ENCODE measurements at regions not wholly inside any gene's neighbourhood (a gene's known extent, or its start where the extent isn't known, plus 50 kb on each side); places are given as distances from the start of the nearest gene placed in this dataset.

DNA sequence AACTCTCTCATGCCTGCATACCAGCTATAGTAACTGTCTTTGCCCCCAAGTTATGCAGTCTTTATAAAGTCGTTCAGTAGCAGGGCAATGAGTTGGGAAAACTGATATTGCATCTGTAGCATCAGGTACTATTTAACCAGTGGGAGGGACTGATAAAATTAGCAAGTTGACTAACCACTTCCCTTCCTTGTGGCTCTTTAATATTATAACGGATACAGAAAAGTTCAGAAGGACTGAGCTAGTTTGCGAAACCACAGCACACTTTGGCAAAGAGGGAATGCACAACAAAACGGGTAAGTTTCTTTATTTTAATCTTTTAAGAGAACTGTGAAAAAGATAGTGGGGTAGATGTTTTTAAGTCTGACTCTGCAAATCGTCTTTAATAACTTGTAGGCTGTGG, 205.3 kb upstream of the HDAC9 start:
- ChIA-PET CTCF (interaction anchor here (1.1 kb wide), 1 partner anchor 14 kb away, joined by 4 read pairs; no protein-coding TSS in a partner anchor), POLR2A (ENCODE audit: unreplicated experiment) (no interaction called here)

More for the DNA sequence above, 205.3 kb upstream of the HDAC9 start:
- Histone ChIP-seq H2BK20ac (ENCODE audit: low read depth, low read length) (no peak overlapping the region), H3K4me1 (ENCODE audit: control insufficient read depth, insufficient read depth, low read length) (no peaks in the 10 kb centered on the region), H3K9me1 (ENCODE audit: insufficient read depth, low read length) (no peaks in the 10 kb centered on the region), H3K27ac (ENCODE audit: insufficient read depth, low read length) (no peak overlapping the region), H4K20me1 (ENCODE audit: insufficient read depth, low read length) (no peaks in the 10 kb centered on the region), H3K9me3 (ENCODE audit: control insufficient read depth, insufficient read depth, low read length) (no peaks in the 10 kb centered on the region), H3K18ac (ENCODE audit: low read depth, low read length) (no peak overlapping the region), H3K14ac (replicated peaks; ENCODE audit: low read depth, low read length) (no peak overlapping the region), H2BK5ac (ENCODE audit: low read depth, low read length, poor library complexity, severe bottlenecking) (no peak overlapping the region), H3K4me2 (ENCODE audit: low read depth, low read length) (no peak overlapping the region), H2AK5ac (ENCODE audit: low read depth, low read length) (no peak overlapping the region), H3K27me3 (ENCODE audit: control insufficient read depth, insufficient read depth, low read length) (no peaks in the 10 kb centered on the region; the same call in none of the 2 replicates), H3K9ac (ENCODE audit: low read depth, low read length) (no peak overlapping the region), H3K23ac (ENCODE audit: low read depth, low read length) (no peak overlapping the region), H4K5ac (ENCODE audit: low read depth, low read length) (no peak overlapping the region), H2BK120ac (ENCODE audit: low read depth, low read length) (no peak overlapping the region), H3K4ac (ENCODE audit: low read depth, low read length) (no peak overlapping the region), H2BK15ac (ENCODE audit: low read depth, low read length) (no peak overlapping the region), H3K36me3 (ENCODE audit: control insufficient read depth, insufficient read depth, low read length) (no peaks in the 10 kb centered on the region), H2AFZ (replicated peaks; ENCODE audit: low read length, poor library complexity) (no peak overlapping the region), H3K4me3 (ENCODE audit: insufficient read depth, low read depth, low read length) (no peak overlapping the region), H3K79me1 (ENCODE audit: low read depth in 1 of 2, low read length in 2 of 2) (no peaks in the 10 kb centered on the region), H2AK9ac (replicated peaks; ENCODE audit: low read depth, low read length, poor library complexity) (no peak overlapping the region), H4K8ac (ENCODE audit: low read depth in 2 of 2, low read length in 2 of 2) (no peak overlapping the region), H4K91ac (ENCODE audit: insufficient read depth, low read depth, low read length) (no peak overlapping the region), H3K56ac (ENCODE audit: extremely low read depth, insufficient read depth, low read length) (no peak overlapping the region)
- dilution Hi-C loops (cut with HindIII; ENCODE audit: low sequenced_read_pairs, unreplicated experiment) = no loop called here
- intact Hi-C loops (cut with micrococcal nuclease) = no loop called here
- no TSS peak for BruUV-seq (replicated peaks)
- DNase-seq (no peak), ATAC-seq (ENCODE audit: low read depth) (no peak)
- no peak for TF ChIP-seq SMC3 (IDR thresholded peaks at IDR 0.05; ENCODE audit: low read depth, low read length)
- TF ChIP-seq RCOR1 (IDR thresholded peaks at IDR 0.05; ENCODE audit: insufficient replicate concordance, low read length) = no peak
- TF ChIP-seq RFX5 (IDR thresholded peaks at IDR 0.05; ENCODE audit: low read depth, low read length) = no peak
- no peak for TF ChIP-seq BHLHE40 (IDR thresholded peaks at IDR 0.05; ENCODE audit: low read depth, low read length)
- TF ChIP-seq MAFK (IDR thresholded peaks at IDR 0.05; ENCODE audit: low read depth, low read length) = no peak
- no peak for TF ChIP-seq CEBPB (IDR thresholded peaks at IDR 0.05; ENCODE audit: low read depth, low read length)
- in situ Hi-C loops (cut with MboI; ENCODE audit: low sequenced_read_pairs) = no loop called here
- WGBS, 2 experiments (ENCODE audit: extremely low coverage in 2 of 2, insufficient read length in 1 of 2) = 50% methylated on average over 2 of the region's 5 CpGs; no CpG with 5 or more reads in 1 of the 2 experiments

Measured in IMR-90 (cell line).